H9 (cell line): ENCODE measurements at regions not wholly inside any gene's neighbourhood (a gene's known extent, or its start where the extent isn't known, plus 50 kb on each side); places are given as distances from the start of the nearest gene placed in this dataset.

ENCODE experiments used
- DNase-seq: peaks from one replicate; pipeline ENCODE4 v3.0.0-alpha.2; 2017
- H2AFZ ChIP-seq: one replicate; pipeline ENCODE4 v1.6.1; 2013; ENCODE audit warnings: mild to moderate bottlenecking, low read length, control low read depth, moderate library complexity
- H2AK5ac ChIP-seq: 2 replicates; pipeline ENCODE4 v1.6.1; 2013; ENCODE audit warnings: low read length, control low read depth, mixed read lengths; ENCODE audit not compliant: insufficient read length
- H2BK120ac ChIP-seq: one replicate; pipeline ENCODE4 v1.6.1; 2013; ENCODE audit warnings: low read depth, mild to moderate bottlenecking, low read length, control low read depth, inconsistent platforms; ENCODE audit not compliant: poor library complexity, severe bottlenecking
- H2BK12ac ChIP-seq: 2 replicates; pipeline ENCODE4 v1.6.1; 2013; ENCODE audit warnings: low read length, control low read depth, mixed read lengths, low read depth; ENCODE audit not compliant: insufficient read length
- H2BK15ac ChIP-seq: 2 replicates; pipeline ENCODE4 v1.6.1; 2013; ENCODE audit warnings: low read depth, low read length, control low read depth
- H2BK20ac ChIP-seq: one replicate; pipeline ENCODE4 v1.6.1; 2013; ENCODE audit warnings: low read depth, mild to moderate bottlenecking, low read length, control low read depth, inconsistent platforms; ENCODE audit not compliant: poor library complexity, severe bottlenecking
- H2BK5ac ChIP-seq: 2 replicates; pipeline ENCODE4 v1.6.1; 2013; ENCODE audit warnings: low read length, control low read depth, mixed read lengths; ENCODE audit not compliant: insufficient read length
- H3K14ac ChIP-seq: 2 replicates; pipeline ENCODE4 v1.6.1; 2013; ENCODE audit warnings: low read length, control low read depth; ENCODE audit not compliant: insufficient read depth
- H3K18ac ChIP-seq: 2 replicates; pipeline ENCODE4 v1.6.1; 2013; ENCODE audit warnings: low read depth, mild to moderate bottlenecking, mixed read lengths, low read length, control low read depth; ENCODE audit not compliant: insufficient read length
- H3K23ac ChIP-seq: 2 replicates; pipeline ENCODE4 v1.6.1; 2013; ENCODE audit warnings: low read length, control low read depth, mixed read lengths, low read depth; ENCODE audit not compliant: insufficient read length
- H3K23me2 ChIP-seq: 2 replicates; pipeline ENCODE4 v1.6.1; 2013; ENCODE audit warnings: low read depth, mild to moderate bottlenecking, mixed read lengths, low read length, control low read depth; ENCODE audit not compliant: insufficient read length, poor library complexity, severe bottlenecking
- H3K27ac ChIP-seq: 2 replicates; pipeline ENCODE4 v1.5.1; 2013; ENCODE audit warnings: low read length, control low read depth, mixed read lengths, low read depth; ENCODE audit not compliant: insufficient read length
- H3K27me3 ChIP-seq: 2 replicates; pipeline ENCODE4 v1.6.1; 2013; ENCODE audit warnings: low read length, control low read depth, inconsistent platforms; ENCODE audit not compliant: insufficient read depth
- H3K4ac ChIP-seq: 2 replicates; pipeline ENCODE4 v1.6.1; 2013; ENCODE audit warnings: low read depth, mild to moderate bottlenecking, control low read depth, inconsistent platforms, low read length, moderate library complexity
- H3K4me1 ChIP-seq: 2 replicates; pipeline ENCODE4 v1.6.1; 2013; ENCODE audit warnings: low read length, control low read depth, inconsistent platforms; ENCODE audit not compliant: insufficient read depth
- H3K4me2 ChIP-seq: 2 replicates; pipeline ENCODE4 v1.6.1; 2013; ENCODE audit warnings: low read length, control low read depth, mixed read lengths; ENCODE audit not compliant: insufficient read length, insufficient read depth
- H3K56ac ChIP-seq: 2 replicates; pipeline ENCODE4 v1.6.1; 2013; ENCODE audit warnings: low read depth, mild to moderate bottlenecking, mixed read lengths, low read length, control low read depth; ENCODE audit not compliant: insufficient read length
- H3K79me1 ChIP-seq: 2 replicates; pipeline ENCODE4 v1.6.1; 2013; ENCODE audit warnings: low read depth, mild to moderate bottlenecking, moderate library complexity, low read length, control low read depth, inconsistent platforms; ENCODE audit not compliant: insufficient read depth, poor library complexity, severe bottlenecking
- H3K79me2 ChIP-seq: 2 replicates; pipeline ENCODE4 v1.6.1; 2013; ENCODE audit warnings: low read length, control low read depth, inconsistent platforms; ENCODE audit not compliant: insufficient read depth
- H3K9ac ChIP-seq: 2 replicates; pipeline ENCODE4 v1.6.1; 2013; ENCODE audit warnings: low read length, control low read depth, mixed read lengths; ENCODE audit not compliant: insufficient read length; ENCODE audit errors: extremely low read depth
- H3K9me3 ChIP-seq: one replicate; pipeline ENCODE4 v1.6.1; 2013; ENCODE audit warnings: low read depth, low read length, inconsistent platforms; ENCODE audit not compliant: control insufficient read depth
- H3T11ph ChIP-seq: one replicate; pipeline ENCODE4 v1.6.1; 2013; ENCODE audit warnings: mild to moderate bottlenecking, low read length, control low read depth, inconsistent platforms
- H4K20me1 ChIP-seq: one replicate; pipeline ENCODE4 v1.6.1; 2013; ENCODE audit not compliant: control insufficient read depth, insufficient read length, insufficient read depth
- H4K5ac ChIP-seq: 2 replicates; pipeline ENCODE4 v1.6.1; 2013; ENCODE audit warnings: low read depth, mild to moderate bottlenecking, mixed read lengths, low read length, control low read depth; ENCODE audit not compliant: insufficient read length
- H4K8ac ChIP-seq: replicated peaks from 2 replicates; pipeline ENCODE4 v1.6.1; 2013; ENCODE audit warnings: low read length, control low read depth, mixed read lengths, low read depth; ENCODE audit not compliant: insufficient read length
- H4K91ac ChIP-seq: 2 replicates; pipeline ENCODE4 v1.6.1; 2013; ENCODE audit warnings: low read depth, mild to moderate bottlenecking, moderate library complexity, mixed read lengths, low read length, control low read depth; ENCODE audit not compliant: insufficient read length
- H3K27ac Mint-ChIP-seq, 3 experiments: 2 replicates in 2 of 3; 3 replicates in 1 of 3; pipeline ENCODE4 v1.8.0; 2020 to 2021; ENCODE audit warnings: mixed read lengths in 3 of 3, mild to moderate bottlenecking in 1 of 3, moderate library complexity in 1 of 3
- H3K27me3 Mint-ChIP-seq: 2 replicates; pipeline ENCODE4 v1.8.0; 2021; ENCODE audit warnings: low read depth, mild to moderate bottlenecking, moderate library complexity, mixed read lengths
- H3K36me3 Mint-ChIP-seq, 3 experiments: 2 replicates in 2 of 3; 3 replicates in 1 of 3; pipeline ENCODE4 v1.8.0; 2020 to 2021; ENCODE audit warnings: low read depth in 3 of 3, mixed read lengths in 3 of 3; ENCODE audit not compliant: insufficient read depth in 1 of 3
- H3K4me1 Mint-ChIP-seq, 2 experiments: 2 replicates each; pipeline ENCODE4 v1.8.0; 2020; ENCODE audit warnings: mixed read lengths in 2 of 2
- H3K4me3 Mint-ChIP-seq, 2 experiments: 2 replicates in 1 of 2; 3 replicates in 1 of 2; pipeline ENCODE4 v1.8.0; 2020 to 2021; ENCODE audit warnings: mild to moderate bottlenecking in 2 of 2, mixed read lengths in 2 of 2, moderate library complexity in 1 of 2
- H3K9me3 Mint-ChIP-seq, 2 experiments: 2 replicates in 1 of 2; 3 replicates in 1 of 2; pipeline ENCODE4 v1.8.0; 2020; ENCODE audit warnings: mild to moderate bottlenecking in 2 of 2, mixed read lengths in 2 of 2, moderate library complexity in 1 of 2
- WGBS: extraction: QIAGEN DNeasy Blood & Tissue Kit; methylation state at CpG from one replicate; pipeline ENCODE4 v1.1.7; 2013; ENCODE audit warnings: missing lambda C conversion rate, low lambda C conversion rate, mixed read lengths; ENCODE audit not compliant: insufficient read length; ENCODE audit errors: extremely low coverage; 5-methylcytosine and 5-hydroxymethylcytosine counted together
- TF ChIP-seq, protein P1 (sequence below): fragments of 200-600 bp; sonication (generic); conservative IDR thresholded peaks from 3 replicates; pipeline ENCODE4 v1.8.0; 2021; ENCODE audit warnings: antibody characterized with exemption, mild to moderate bottlenecking

- Histone ChIP-seq H4K20me1 (no peaks in the 10 kb centered on the region), H2BK15ac (no peak overlapping the region)
- DNase-seq, result no peak
Measured at GRCh38 chr3:168961271-168961670, 702.2 kb downstream of the MECOM start.

More at GRCh38 chr3:168961271-168961670, 702.2 kb downstream of the MECOM start:
- H2BK20ac ChIP-seq, result no peak overlapping the region
- H3K4me2 ChIP-seq, result no peak overlapping the region
- H2BK5ac ChIP-seq, result no peak overlapping the region
- H3K4me1 ChIP-seq, result no peaks in the 10 kb centered on the region
- H3T11ph ChIP-seq, result no peak overlapping the region
- H2AK5ac ChIP-seq, result no peak overlapping the region
- no peaks in the 10 kb centered on the region for H3K79me1 ChIP-seq
- H4K8ac ChIP-seq, result no peak overlapping the region
- H3K23ac ChIP-seq, result no peak overlapping the region
- TF ChIP-seq, protein P1, sequence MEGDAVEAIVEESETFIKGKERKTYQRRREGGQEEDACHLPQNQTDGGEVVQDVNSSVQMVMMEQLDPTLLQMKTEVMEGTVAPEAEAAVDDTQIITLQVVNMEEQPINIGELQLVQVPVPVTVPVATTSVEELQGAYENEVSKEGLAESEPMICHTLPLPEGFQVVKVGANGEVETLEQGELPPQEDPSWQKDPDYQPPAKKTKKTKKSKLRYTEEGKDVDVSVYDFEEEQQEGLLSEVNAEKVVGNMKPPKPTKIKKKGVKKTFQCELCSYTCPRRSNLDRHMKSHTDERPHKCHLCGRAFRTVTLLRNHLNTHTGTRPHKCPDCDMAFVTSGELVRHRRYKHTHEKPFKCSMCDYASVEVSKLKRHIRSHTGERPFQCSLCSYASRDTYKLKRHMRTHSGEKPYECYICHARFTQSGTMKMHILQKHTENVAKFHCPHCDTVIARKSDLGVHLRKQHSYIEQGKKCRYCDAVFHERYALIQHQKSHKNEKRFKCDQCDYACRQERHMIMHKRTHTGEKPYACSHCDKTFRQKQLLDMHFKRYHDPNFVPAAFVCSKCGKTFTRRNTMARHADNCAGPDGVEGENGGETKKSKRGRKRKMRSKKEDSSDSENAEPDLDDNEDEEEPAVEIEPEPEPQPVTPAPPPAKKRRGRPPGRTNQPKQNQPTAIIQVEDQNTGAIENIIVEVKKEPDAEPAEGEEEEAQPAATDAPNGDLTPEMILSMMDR, result no peak
- no peaks in the 10 kb centered on the region for H3K27me3 ChIP-seq
- no peak overlapping the region for H2AFZ ChIP-seq
- H3K4me3 Mint-ChIP-seq, result no peak overlapping the region
- H3K36me3 Mint-ChIP-seq, result peaks cover 0 to 6% (median 5%) of the 10 kb centered on the region in 3 experiments; a peak in 3 of 7 replicates
- H3K27ac ChIP-seq, result no peak overlapping the region
- WGBS, result no CpG with 5 or more reads among the region's 2 CpGs
- H3K79me2 ChIP-seq, result no peaks in the 10 kb centered on the region
- no peak overlapping the region for H3K9ac ChIP-seq
- peaks cover 0 to 5% of the 10 kb centered on the region in 2 experiments; a peak in 1 of 5 replicates for H3K9me3 Mint-ChIP-seq
- H3K4me1 Mint-ChIP-seq, result peaks cover 17% of the 10 kb centered on the region in 2 experiments
- no peaks in the 10 kb centered on the region for H3K27me3 Mint-ChIP-seq
- H3K9me3 ChIP-seq, result no peaks in the 10 kb centered on the region
- H3K14ac ChIP-seq, result no peak overlapping the region
- H3K56ac ChIP-seq, result no peak overlapping the region
- H3K23me2 ChIP-seq, result no peaks in the 10 kb centered on the region
- H3K27ac Mint-ChIP-seq, result no peak overlapping the region
- no peak overlapping the region for H2BK12ac ChIP-seq
- H4K91ac ChIP-seq, result no peak overlapping the region
- H2BK120ac ChIP-seq, result no peak overlapping the region
- H3K18ac ChIP-seq, result no peak overlapping the region
- H3K4ac ChIP-seq, result no peak overlapping the region
- no peak overlapping the region for H4K5ac ChIP-seq
